Neural crest cell (in vitro differentiated cells): ENCODE measurements at regions not wholly inside any gene's neighbourhood (a gene's known extent, or its start where the extent isn't known, plus 50 kb on each side); places are given as distances from the start of the nearest gene placed in this dataset.
"Not testable (repeated sequence)": the region's sequence is repeated elsewhere in the genome, so short reads cannot be mapped to it uniquely, and the experiment has no call there.

Source experiments
- DNase-seq: peaks from one replicate; pipeline ENCODE4 v3.0.0; 2021; ENCODE audit warnings: low read depth, mixed read lengths, low spot score
- H3K27ac Mint-ChIP-seq: one replicate; pipeline ENCODE4 v1.8.0; 2021; ENCODE audit warnings: mild to moderate bottlenecking, mixed read lengths; ENCODE audit not compliant: unreplicated experiment
- H3K27me3 Mint-ChIP-seq: 2 replicates; pipeline ENCODE4 v1.8.0; 2021; ENCODE audit warnings: low read depth, mild to moderate bottlenecking, mixed read lengths
- H3K36me3 Mint-ChIP-seq: 2 replicates; pipeline ENCODE4 v1.8.0; 2021; ENCODE audit warnings: low read depth, mild to moderate bottlenecking, mixed read lengths
- H3K4me1 Mint-ChIP-seq: 2 replicates; pipeline ENCODE4 v1.8.0; 2021; ENCODE audit warnings: mixed read lengths
- H3K4me3 Mint-ChIP-seq: one replicate; pipeline ENCODE4 v1.8.0; 2021; ENCODE audit warnings: mild to moderate bottlenecking, mixed read lengths
- H3K9me3 Mint-ChIP-seq: 2 replicates; pipeline ENCODE4 v1.8.0; 2021; ENCODE audit warnings: mixed read lengths
- TF ChIP-seq, protein P1 (sequence below): fragments of 200-600 bp; sonication (generic); conservative IDR thresholded peaks from 2 replicates; pipeline ENCODE4 v1.5.0; 2021; ENCODE audit warnings: antibody characterized with exemption, mild to moderate bottlenecking

DNA sequence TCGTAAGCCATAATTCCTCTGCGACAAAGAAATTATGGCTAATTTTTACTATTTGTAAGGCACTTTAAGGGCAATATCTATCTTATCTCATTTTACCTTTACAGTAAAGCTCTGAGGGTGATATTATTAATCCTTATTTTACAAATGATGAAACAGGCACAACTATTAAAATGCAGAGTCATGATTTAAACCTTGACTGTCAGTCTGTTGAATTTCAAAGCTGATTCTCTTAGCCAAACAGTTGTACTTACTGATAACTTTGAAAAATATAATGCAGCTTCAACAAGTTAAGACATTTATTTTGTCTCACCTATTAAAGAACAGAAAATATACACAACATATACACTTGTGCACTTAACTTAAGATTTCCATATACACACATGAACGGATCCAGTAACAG, 88.2 kb downstream of the SMPDL3A start:
- Mint-ChIP-seq H3K27me3 (no peaks in the 10 kb centered on the region), H3K4me1 (no peaks in the 10 kb centered on the region), H3K9me3 (peaks cover 2% of the 10 kb centered on the region), H3K27ac (no peak overlapping the region), H3K36me3 (no peaks in the 10 kb centered on the region), H3K4me3 (no peak overlapping the region)
- no peak for DNase-seq
- TF ChIP-seq, protein P1, sequence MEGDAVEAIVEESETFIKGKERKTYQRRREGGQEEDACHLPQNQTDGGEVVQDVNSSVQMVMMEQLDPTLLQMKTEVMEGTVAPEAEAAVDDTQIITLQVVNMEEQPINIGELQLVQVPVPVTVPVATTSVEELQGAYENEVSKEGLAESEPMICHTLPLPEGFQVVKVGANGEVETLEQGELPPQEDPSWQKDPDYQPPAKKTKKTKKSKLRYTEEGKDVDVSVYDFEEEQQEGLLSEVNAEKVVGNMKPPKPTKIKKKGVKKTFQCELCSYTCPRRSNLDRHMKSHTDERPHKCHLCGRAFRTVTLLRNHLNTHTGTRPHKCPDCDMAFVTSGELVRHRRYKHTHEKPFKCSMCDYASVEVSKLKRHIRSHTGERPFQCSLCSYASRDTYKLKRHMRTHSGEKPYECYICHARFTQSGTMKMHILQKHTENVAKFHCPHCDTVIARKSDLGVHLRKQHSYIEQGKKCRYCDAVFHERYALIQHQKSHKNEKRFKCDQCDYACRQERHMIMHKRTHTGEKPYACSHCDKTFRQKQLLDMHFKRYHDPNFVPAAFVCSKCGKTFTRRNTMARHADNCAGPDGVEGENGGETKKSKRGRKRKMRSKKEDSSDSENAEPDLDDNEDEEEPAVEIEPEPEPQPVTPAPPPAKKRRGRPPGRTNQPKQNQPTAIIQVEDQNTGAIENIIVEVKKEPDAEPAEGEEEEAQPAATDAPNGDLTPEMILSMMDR, result no peak

DNA sequence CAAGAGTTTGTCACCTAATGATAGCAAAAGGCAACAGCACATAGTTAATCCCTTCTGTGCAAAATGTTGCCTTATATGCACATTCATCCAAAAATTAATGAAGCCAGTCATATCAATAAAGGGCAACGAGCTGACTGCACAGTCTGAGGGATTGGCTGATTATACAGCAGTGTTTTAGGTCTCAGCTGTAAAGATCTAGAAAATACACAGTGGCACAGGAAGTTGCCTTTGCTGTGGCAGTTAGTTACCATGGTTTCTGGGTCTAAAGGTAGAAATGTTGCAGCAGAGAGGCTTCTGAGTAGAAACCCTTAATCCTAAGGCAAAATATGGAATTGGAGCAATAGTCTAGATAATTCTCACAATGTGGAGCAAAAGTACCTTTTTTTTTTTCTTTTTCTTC, 89.7 kb downstream of the SMPDL3A start:
- Mint-ChIP-seq H3K27ac (no peak overlapping the region), H3K36me3 (peaks cover 1% of the 10 kb centered on the region), H3K4me1 (no peaks in the 10 kb centered on the region), H3K4me3 (no peak overlapping the region), H3K9me3 (peaks cover 10% of the 10 kb centered on the region), H3K27me3 (no peaks in the 10 kb centered on the region)
- TF ChIP-seq, protein P1, result no peak
- DNase-seq, result no peak

DNA sequence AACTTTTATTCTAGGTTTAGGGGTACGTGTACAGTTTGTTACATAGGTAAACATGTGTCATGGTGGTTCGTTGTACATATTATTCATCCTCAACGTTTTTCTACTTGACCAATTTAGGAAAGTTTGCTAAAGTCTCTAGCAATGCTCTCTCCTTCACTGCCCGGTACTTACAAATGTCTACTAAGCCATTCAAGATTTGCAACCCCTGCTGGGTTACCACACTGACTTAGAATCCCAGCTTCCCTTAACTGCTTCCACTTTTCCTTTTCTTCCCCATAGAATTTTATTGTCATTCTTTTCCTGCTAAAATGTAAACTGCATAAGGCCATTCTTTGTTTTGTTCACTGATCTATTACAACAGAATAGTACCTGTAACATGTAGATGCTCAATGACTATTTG, 97.4 kb downstream of the SMPDL3A start:
- Mint-ChIP-seq H3K27me3 (no peaks in the 10 kb centered on the region), H3K4me1 (no peaks in the 10 kb centered on the region), H3K27ac (no peak overlapping the region), H3K36me3 (peaks cover 3% of the 10 kb centered on the region), H3K4me3 (no peak overlapping the region), H3K9me3 (peaks cover 14% of the 10 kb centered on the region)
- no peak for DNase-seq
- TF ChIP-seq, protein P1, result no peak

DNA sequence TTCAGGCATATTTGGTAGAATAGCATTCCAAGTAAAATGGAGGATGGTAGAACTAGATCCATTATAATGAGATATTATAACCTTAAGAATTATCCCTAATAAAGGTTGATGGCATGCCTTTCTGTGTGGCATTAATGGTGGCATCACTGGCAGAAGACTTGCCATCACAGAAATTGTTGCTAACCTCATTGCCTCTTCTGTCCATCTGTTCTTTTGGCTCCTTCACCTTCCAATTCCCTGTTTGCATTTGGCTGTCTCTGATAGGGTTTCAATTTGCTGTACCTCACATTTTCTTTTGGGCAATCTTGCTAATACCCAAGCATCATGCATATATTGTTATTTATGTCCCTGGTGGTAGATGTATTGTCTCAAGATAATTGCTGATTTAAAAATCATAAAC, 98.9 kb downstream of the SMPDL3A start:
- H3K4me1 Mint-ChIP-seq, result no peaks in the 10 kb centered on the region
- no peak overlapping the region for H3K27ac Mint-ChIP-seq
- H3K36me3 Mint-ChIP-seq, result peaks cover 3% of the 10 kb centered on the region
- no peaks in the 10 kb centered on the region for H3K27me3 Mint-ChIP-seq
- no peak for DNase-seq
- peaks cover 11% of the 10 kb centered on the region for H3K9me3 Mint-ChIP-seq
- TF ChIP-seq, protein P1, result no peak
- H3K4me3 Mint-ChIP-seq, result no peak overlapping the region

DNA sequence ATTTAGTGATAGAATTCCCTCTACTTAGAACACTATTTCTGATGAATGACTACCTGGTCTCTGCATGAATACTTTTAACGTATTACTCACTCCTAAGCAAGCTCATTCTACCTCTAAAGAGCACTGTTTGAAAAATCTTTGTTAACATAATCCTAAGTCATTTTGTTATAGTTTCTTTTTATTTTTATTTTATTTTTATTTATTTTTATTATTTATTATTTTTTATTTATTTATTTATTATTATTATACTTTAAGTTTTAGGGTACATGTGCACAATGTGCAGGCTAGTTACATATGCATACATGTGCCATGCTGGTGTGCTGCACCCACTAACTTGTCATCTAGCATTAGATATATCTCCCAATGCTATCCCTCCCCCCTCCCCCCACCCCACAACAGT, 99.6 kb downstream of the SMPDL3A start:
- H3K27ac Mint-ChIP-seq, H3K4me3 Mint-ChIP-seq, H3K9me3 Mint-ChIP-seq, H3K27me3 Mint-ChIP-seq, H3K36me3 Mint-ChIP-seq, DNase-seq, H3K4me1 Mint-ChIP-seq: not testable (repeated sequence)

DNA sequence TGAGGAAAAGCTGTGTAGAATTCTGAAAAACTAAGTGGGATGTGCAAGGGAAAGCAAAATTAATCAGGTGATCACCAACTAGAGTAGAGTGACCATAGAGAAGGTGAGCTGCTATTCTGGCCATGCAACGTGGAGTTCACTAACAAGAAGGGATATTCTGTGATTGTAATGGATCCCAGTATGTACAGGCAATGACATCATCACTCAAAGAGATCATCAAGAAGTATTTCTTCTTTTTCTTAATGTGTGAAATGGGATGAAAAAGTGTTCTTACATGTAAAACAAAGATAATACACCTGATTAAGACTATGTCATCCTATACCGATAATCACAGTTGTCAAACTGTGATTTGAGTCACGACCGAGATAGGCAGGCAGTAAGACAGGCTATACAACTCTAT, 101.2 kb downstream of the SMPDL3A start:
- Mint-ChIP-seq H3K27me3 (no peaks in the 10 kb centered on the region), H3K36me3 (no peaks in the 10 kb centered on the region), H3K4me1 (no peaks in the 10 kb centered on the region), H3K27ac (no peak overlapping the region), H3K4me3 (no peak overlapping the region), H3K9me3 (peaks cover 4% of the 10 kb centered on the region)
- no peak for DNase-seq
- TF ChIP-seq, protein P1, result no peak
